ENCODE measurements at regions not wholly inside any gene's neighbourhood (a gene's known extent, or its start where the extent isn't known, plus 50 kb on each side); places are given as distances from the start of the nearest gene placed in this dataset.

DNA sequence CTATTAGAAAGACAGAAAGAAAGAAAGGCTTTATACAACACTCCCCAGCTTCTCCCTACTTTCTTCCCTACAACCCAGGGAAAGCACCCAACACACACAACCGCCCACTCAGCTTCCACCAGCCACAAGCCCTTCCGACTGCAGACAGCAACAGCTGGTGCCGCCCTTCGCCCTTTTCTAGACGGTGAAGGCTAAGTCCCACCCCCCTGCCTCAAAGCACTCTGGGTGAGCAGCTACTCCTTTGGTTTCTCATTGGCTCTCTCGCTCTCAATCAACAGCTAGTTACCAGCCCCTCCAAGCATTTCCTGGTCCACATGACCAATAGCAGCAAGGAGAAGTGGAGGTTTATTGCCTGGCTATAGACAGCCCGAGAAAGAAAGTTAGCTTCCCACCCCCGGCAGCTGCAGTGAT is 230.1 kb upstream of the MOCS1 start:
- Histone ChIP-seq H3K4me3 (ENCODE audit: low read depth in 1 of 3, low read length in 3 of 3) (no peak overlapping the region), H3K9me3 (ENCODE audit: control insufficient read depth in 4 of 4, low read length in 3 of 4) (peaks cover 0 to 3% (median 0%) of the 10 kb centered on the region in 4 donors), H3K36me3 (ENCODE audit: control insufficient read depth in 4 of 4, insufficient read depth in 3 of 4, low read depth in 1 of 4, low read length in 3 of 4) (no peaks in the 10 kb centered on the region), H3K27ac (ENCODE audit: low read depth in 1 of 2, low read length in 2 of 2) (no peak overlapping the region), H3K9ac (ENCODE audit: low read depth in 1 of 2, low read length in 2 of 2) (no peak overlapping the region), H3K27me3 (ENCODE audit: control insufficient read depth in 4 of 4, insufficient read depth in 4 of 4, low read length in 3 of 4) (no peaks in the 10 kb centered on the region), H3K4me1 (ENCODE audit: control insufficient read depth in 4 of 4, insufficient read depth in 4 of 4, low read length in 3 of 4) (no peaks in the 10 kb centered on the region)
- TF ChIP-seq JUND (IDR thresholded peaks at IDR 0.05) (no peak), HNF4A (conservative IDR thresholded peaks at IDR 0.05) (no peak), RXRA (IDR thresholded peaks at IDR 0.05) (no peak), RAD21 (IDR thresholded peaks at IDR 0.05) (no peak), HNF4G (IDR thresholded peaks at IDR 0.05) (no peak)
- TF ChIP-seq, protein P1, sequence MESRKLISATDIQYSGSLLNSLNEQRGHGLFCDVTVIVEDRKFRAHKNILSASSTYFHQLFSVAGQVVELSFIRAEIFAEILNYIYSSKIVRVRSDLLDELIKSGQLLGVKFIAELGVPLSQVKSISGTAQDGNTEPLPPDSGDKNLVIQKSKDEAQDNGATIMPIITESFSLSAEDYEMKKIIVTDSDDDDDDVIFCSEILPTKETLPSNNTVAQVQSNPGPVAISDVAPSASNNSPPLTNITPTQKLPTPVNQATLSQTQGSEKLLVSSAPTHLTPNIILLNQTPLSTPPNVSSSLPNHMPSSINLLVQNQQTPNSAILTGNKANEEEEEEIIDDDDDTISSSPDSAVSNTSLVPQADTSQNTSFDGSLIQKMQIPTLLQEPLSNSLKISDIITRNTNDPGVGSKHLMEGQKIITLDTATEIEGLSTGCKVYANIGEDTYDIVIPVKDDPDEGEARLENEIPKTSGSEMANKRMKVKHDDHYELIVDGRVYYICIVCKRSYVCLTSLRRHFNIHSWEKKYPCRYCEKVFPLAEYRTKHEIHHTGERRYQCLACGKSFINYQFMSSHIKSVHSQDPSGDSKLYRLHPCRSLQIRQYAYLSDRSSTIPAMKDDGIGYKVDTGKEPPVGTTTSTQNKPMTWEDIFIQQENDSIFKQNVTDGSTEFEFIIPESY (IDR thresholded peaks at IDR 0.05): no peak
- TF ChIP-seq, protein P2, sequence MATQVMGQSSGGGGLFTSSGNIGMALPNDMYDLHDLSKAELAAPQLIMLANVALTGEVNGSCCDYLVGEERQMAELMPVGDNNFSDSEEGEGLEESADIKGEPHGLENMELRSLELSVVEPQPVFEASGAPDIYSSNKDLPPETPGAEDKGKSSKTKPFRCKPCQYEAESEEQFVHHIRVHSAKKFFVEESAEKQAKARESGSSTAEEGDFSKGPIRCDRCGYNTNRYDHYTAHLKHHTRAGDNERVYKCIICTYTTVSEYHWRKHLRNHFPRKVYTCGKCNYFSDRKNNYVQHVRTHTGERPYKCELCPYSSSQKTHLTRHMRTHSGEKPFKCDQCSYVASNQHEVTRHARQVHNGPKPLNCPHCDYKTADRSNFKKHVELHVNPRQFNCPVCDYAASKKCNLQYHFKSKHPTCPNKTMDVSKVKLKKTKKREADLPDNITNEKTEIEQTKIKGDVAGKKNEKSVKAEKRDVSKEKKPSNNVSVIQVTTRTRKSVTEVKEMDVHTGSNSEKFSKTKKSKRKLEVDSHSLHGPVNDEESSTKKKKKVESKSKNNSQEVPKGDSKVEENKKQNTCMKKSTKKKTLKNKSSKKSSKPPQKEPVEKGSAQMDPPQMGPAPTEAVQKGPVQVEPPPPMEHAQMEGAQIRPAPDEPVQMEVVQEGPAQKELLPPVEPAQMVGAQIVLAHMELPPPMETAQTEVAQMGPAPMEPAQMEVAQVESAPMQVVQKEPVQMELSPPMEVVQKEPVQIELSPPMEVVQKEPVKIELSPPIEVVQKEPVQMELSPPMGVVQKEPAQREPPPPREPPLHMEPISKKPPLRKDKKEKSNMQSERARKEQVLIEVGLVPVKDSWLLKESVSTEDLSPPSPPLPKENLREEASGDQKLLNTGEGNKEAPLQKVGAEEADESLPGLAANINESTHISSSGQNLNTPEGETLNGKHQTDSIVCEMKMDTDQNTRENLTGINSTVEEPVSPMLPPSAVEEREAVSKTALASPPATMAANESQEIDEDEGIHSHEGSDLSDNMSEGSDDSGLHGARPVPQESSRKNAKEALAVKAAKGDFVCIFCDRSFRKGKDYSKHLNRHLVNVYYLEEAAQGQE (IDR thresholded peaks at IDR 0.05): no peak
- TF ChIP-seq, protein P3, sequence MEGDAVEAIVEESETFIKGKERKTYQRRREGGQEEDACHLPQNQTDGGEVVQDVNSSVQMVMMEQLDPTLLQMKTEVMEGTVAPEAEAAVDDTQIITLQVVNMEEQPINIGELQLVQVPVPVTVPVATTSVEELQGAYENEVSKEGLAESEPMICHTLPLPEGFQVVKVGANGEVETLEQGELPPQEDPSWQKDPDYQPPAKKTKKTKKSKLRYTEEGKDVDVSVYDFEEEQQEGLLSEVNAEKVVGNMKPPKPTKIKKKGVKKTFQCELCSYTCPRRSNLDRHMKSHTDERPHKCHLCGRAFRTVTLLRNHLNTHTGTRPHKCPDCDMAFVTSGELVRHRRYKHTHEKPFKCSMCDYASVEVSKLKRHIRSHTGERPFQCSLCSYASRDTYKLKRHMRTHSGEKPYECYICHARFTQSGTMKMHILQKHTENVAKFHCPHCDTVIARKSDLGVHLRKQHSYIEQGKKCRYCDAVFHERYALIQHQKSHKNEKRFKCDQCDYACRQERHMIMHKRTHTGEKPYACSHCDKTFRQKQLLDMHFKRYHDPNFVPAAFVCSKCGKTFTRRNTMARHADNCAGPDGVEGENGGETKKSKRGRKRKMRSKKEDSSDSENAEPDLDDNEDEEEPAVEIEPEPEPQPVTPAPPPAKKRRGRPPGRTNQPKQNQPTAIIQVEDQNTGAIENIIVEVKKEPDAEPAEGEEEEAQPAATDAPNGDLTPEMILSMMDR (IDR thresholded peaks at IDR 0.05; ENCODE audit: low read depth, low read length, missing input control): no peak
- no peak for DNase-seq (ENCODE audit: low spot score)
- WGBS: 85% methylated on average over 8 of the region's 8 CpGs

DNA sequence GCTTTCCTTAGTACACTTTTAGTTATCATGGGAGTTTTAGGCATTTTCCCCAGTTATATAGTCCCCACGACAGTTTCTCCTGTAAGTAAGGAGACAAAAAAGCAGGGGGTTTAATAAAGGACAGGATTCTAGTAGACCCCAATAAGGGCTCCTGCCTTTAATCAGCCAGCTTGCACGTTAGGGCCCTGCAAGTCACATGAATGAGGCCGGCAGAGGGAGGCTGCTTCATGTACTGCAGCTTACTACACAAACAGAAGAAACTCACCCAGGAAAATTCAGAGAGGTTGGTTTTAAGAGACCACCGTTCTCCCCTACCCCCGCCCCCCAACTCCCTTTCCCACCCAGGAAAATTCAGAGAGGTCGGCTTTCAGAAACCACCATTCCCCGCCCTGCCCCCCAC is 229.7 kb upstream of the MOCS1 start:
- H3K36me3 ChIP-seq (ENCODE audit: control insufficient read depth in 4 of 4, insufficient read depth in 3 of 4, low read depth in 1 of 4, low read length in 3 of 4): no peaks in the 10 kb centered on the region

More for the DNA sequence above, 229.7 kb upstream of the MOCS1 start:
- Histone ChIP-seq H3K4me3 (ENCODE audit: low read depth in 1 of 3, low read length in 3 of 3) (no peak overlapping the region), H3K9me3 (ENCODE audit: control insufficient read depth in 4 of 4, low read length in 3 of 4) (peaks cover 0 to 3% (median 0%) of the 10 kb centered on the region in 4 donors), H3K4me1 (ENCODE audit: control insufficient read depth in 4 of 4, insufficient read depth in 4 of 4, low read length in 3 of 4) (no peaks in the 10 kb centered on the region), H3K27me3 (ENCODE audit: control insufficient read depth in 4 of 4, insufficient read depth in 4 of 4, low read length in 3 of 4) (no peaks in the 10 kb centered on the region), H3K9ac (ENCODE audit: low read depth in 1 of 2, low read length in 2 of 2) (no peak overlapping the region), H3K27ac (ENCODE audit: low read depth in 1 of 2, low read length in 2 of 2) (no peak overlapping the region)
- WGBS: 85% methylated on average over 7 of the region's 7 CpGs
- DNase-seq (ENCODE audit: low spot score): no peak
- TF ChIP-seq, protein P1 (IDR thresholded peaks at IDR 0.05): no peak
- no peak for TF ChIP-seq FOXA1 (IDR thresholded peaks at IDR 0.05)
